OCI-LY7 (cell line): ENCODE measurements at regions not wholly inside any gene's neighbourhood (a gene's known extent, or its start where the extent isn't known, plus 50 kb on each side); places are given as distances from the start of the nearest gene placed in this dataset.

Experiments used
- CTCF ChIP-seq: fragments of 200-600 bp; sonication (generic); conservative IDR thresholded peaks from 2 replicates; pipeline ENCODE4 v1.5.1; 2014; ENCODE audit warnings: mild to moderate bottlenecking, antibody characterized with exemption, low read length, moderate library complexity, mixed read lengths
- EZH2phosphoT487 ChIP-seq: fragments of 200-600 bp; sonication (generic); IDR thresholded peaks from 2 replicates; pipeline ENCODE4 v1.6.1; 2018; ENCODE audit warnings: low read depth, borderline replicate concordance, mild to moderate bottlenecking, mixed run types, antibody characterized with exemption, low read length, moderate library complexity, mixed read lengths

GRCh38 chr6:145531822-145532221 lies 203.5 kb downstream of the EPM2A start:
- TF ChIP-seq CTCF = no peak
- TF ChIP-seq EZH2phosphoT487 = no peak
